H1 (cell line): ENCODE measurements at regions not wholly inside any gene's neighbourhood (a gene's known extent, or its start where the extent isn't known, plus 50 kb on each side); places are given as distances from the start of the nearest gene placed in this dataset.
A peak's percentile ranks its signal among the peaks of the same experiment; 100 is the strongest.

ENCODE experiments used
- CTCF ChIA-PET: fragments of 300-600 bp; sonication (Branson Sonifier 250); formaldehyde crosslinking; loops from one replicate; lab custom pipeline; 2021; ENCODE audit not compliant: partially characterized antibody; lab: Charles Lee
- POLR2A ChIA-PET: fragments of 300-600 bp; sonication (Branson Sonifier 250); formaldehyde crosslinking; loops from one replicate; lab custom pipeline; 2021; ENCODE audit warnings: inconsistent platforms; ENCODE audit not compliant: partially characterized antibody; lab: Charles Lee
- DNase-seq, 2 experiments: peaks; one replicate each; pipeline versions ENCODE4 v3.0.0 to v3.0.0-alpha.2; 2010 to 2022; ENCODE audit warnings: low spot score in 2 of 2, low read depth in 1 of 2, mixed read lengths in 1 of 2
- FAIRE-seq: peaks from 2 replicates; lab custom pipeline; 2011; peaks lifted over from hg19 to GRCh38; lab: Jason Lieb, UNC
- H2AFZ ChIP-seq: 2 replicates; pipeline ENCODE4 v1.8.1; 2012; ENCODE audit warnings: low read length, inconsistent platforms
- H2AK5ac ChIP-seq: 2 replicates; pipeline ENCODE4 v1.6.1; 2013; ENCODE audit warnings: low read depth, low read length
- H2BK120ac ChIP-seq: replicated peaks from 2 replicates; pipeline ENCODE3; 2013; ENCODE audit warnings: low read depth, low read length, inconsistent platforms
- H2BK12ac ChIP-seq: 2 replicates; pipeline ENCODE4 v1.6.1; 2013; ENCODE audit warnings: low read depth, low read length
- H2BK15ac ChIP-seq: 2 replicates; pipeline ENCODE4 v1.6.1; 2013; ENCODE audit warnings: low read length
- H2BK20ac ChIP-seq: 2 replicates; pipeline ENCODE4 v1.6.1; 2013; ENCODE audit warnings: low read length
- H2BK5ac ChIP-seq: 2 replicates; pipeline ENCODE4 v1.6.1; 2013; ENCODE audit warnings: low read depth, low read length
- H3K14ac ChIP-seq: 2 replicates; pipeline ENCODE4 v1.6.1; 2013; ENCODE audit warnings: inconsistent platforms; ENCODE audit not compliant: insufficient read length
- H3K18ac ChIP-seq: 2 replicates; pipeline ENCODE4 v1.6.1; 2013; ENCODE audit warnings: low read length; ENCODE audit errors: extremely low read depth
- H3K23ac ChIP-seq: 2 replicates; pipeline ENCODE4 v1.6.1; 2013; ENCODE audit warnings: inconsistent platforms; ENCODE audit not compliant: insufficient read length
- H3K23me2 ChIP-seq: 2 replicates; pipeline ENCODE4 v1.6.1; 2013; ENCODE audit warnings: low read depth, low read length
- H3K27ac ChIP-seq: 2 replicates; pipeline ENCODE4 v1.6.1; 2011; ENCODE audit warnings: low read depth, low read length, inconsistent platforms
- H3K27me3 ChIP-seq, 4 experiments: replicated peaks in 1 of 4; 1 replicate in 1 of 4; 2 replicates in 3 of 4; pipeline versions ENCODE4 v1.6.1 to v1.8.1; 2011 to 2013; ENCODE audit warnings: low read length in 3 of 4, mild to moderate bottlenecking in 3 of 4, inconsistent platforms in 2 of 4, mixed read lengths in 2 of 4, moderate library complexity in 1 of 4; ENCODE audit not compliant: control insufficient read depth in 3 of 4, insufficient read depth in 3 of 4; ENCODE audit errors: extremely low read depth in 1 of 4
- H3K36me3 ChIP-seq, 4 experiments: 2 replicates each; pipeline versions ENCODE4 v1.6.1 to v1.8.1; 2011 to 2013; ENCODE audit warnings: mild to moderate bottlenecking in 4 of 4, low read length in 3 of 4, moderate library complexity in 2 of 4, control low read depth in 1 of 4, inconsistent platforms in 1 of 4; ENCODE audit not compliant: insufficient read depth in 4 of 4, control insufficient read depth in 2 of 4
- H3K4ac ChIP-seq: replicated peaks from 2 replicates; pipeline ENCODE3; 2013; ENCODE audit warnings: low read length, low read depth, mixed read lengths, inconsistent platforms; ENCODE audit not compliant: insufficient read length
- H3K4me1 ChIP-seq, 4 experiments: replicated peaks in 1 of 4; 1 replicate in 1 of 4; 2 replicates in 3 of 4; pipeline versions ENCODE4 v1.6.1 to v1.8.1; 2011 to 2013; ENCODE audit warnings: low read length in 3 of 4, inconsistent platforms in 2 of 4, mixed read lengths in 1 of 4; ENCODE audit not compliant: insufficient read depth in 4 of 4, control insufficient read depth in 3 of 4
- H3K4me2 ChIP-seq, 2 experiments: 2 replicates each; pipeline versions ENCODE4 v1.6.1 to v1.8.1; 2011 to 2013; ENCODE audit warnings: low read depth in 2 of 2, low read length in 2 of 2, control low read depth in 1 of 2, inconsistent platforms in 1 of 2, mild to moderate bottlenecking in 1 of 2; ENCODE audit not compliant: insufficient read depth in 1 of 2
- H3K4me3 ChIP-seq, 4 experiments: fragments of 200-600, 300-600 bp in 1 of 4; sonication (generic), shearing (Covaris generic), sonication (Bioruptor Twin) in 1 of 4; 2 replicates each; pipeline versions ENCODE4 v1.5.1 to v1.8.1; 2011 to 2016; ENCODE audit warnings: low read length in 4 of 4, low read depth in 3 of 4, control low read depth in 2 of 4, inconsistent platforms in 2 of 4, mild to moderate bottlenecking in 2 of 4, mixed read lengths in 1 of 4, moderate library complexity in 1 of 4; ENCODE audit not compliant: insufficient read depth in 2 of 4; ENCODE audit errors: extremely low read depth in 1 of 4
- H3K56ac ChIP-seq: replicated peaks from 2 replicates; pipeline ENCODE3; 2013; ENCODE audit warnings: low read depth, mild to moderate bottlenecking, mixed read lengths, low read length, inconsistent platforms; ENCODE audit not compliant: insufficient read length
- H3K79me1 ChIP-seq: 2 replicates; pipeline ENCODE4 v1.6.1; 2013; ENCODE audit warnings: low read depth, low read length, control low read depth
- H3K79me2 ChIP-seq, 2 experiments: 2 replicates each; pipeline versions ENCODE4 v1.6.1 to v1.8.1; 2012 to 2013; ENCODE audit warnings: low read length in 2 of 2, mild to moderate bottlenecking in 2 of 2, inconsistent platforms in 1 of 2; ENCODE audit not compliant: insufficient read depth in 2 of 2, control insufficient read depth in 1 of 2
- H3K9ac ChIP-seq, 4 experiments: replicated peaks in 1 of 4; 1 replicate in 1 of 4; 2 replicates in 3 of 4; pipeline versions ENCODE4 v1.6.1 to v1.8.1; 2011 to 2013; ENCODE audit warnings: low read depth in 3 of 4, low read length in 3 of 4, control low read depth in 2 of 4, mild to moderate bottlenecking in 2 of 4, moderate library complexity in 2 of 4, inconsistent platforms in 1 of 4; ENCODE audit errors: extremely low read depth in 1 of 4
- H3K9me3 ChIP-seq, 2 experiments: 2 replicates each; pipeline versions ENCODE4 v1.6.1 to v1.8.1; 2012 to 2013; ENCODE audit warnings: mild to moderate bottlenecking in 2 of 2, moderate library complexity in 2 of 2, control low read depth in 1 of 2, inconsistent platforms in 1 of 2, low read depth in 1 of 2, low read length in 1 of 2, mixed read lengths in 1 of 2; ENCODE audit not compliant: insufficient read depth in 2 of 2
- H4K20me1 ChIP-seq, 2 experiments: replicated peaks in 1 of 2; 2 replicates each; pipeline versions ENCODE3 to v1.8.1; 2011 to 2013; ENCODE audit warnings: inconsistent platforms in 2 of 2, low read length in 2 of 2, mild to moderate bottlenecking in 1 of 2; ENCODE audit not compliant: insufficient read depth in 2 of 2, control insufficient read depth in 1 of 2
- H4K5ac ChIP-seq: 2 replicates; pipeline ENCODE4 v1.6.1; 2013; ENCODE audit warnings: low read length, low read depth, mixed read lengths, inconsistent platforms; ENCODE audit not compliant: insufficient read length
- H4K8ac ChIP-seq: 2 replicates; pipeline ENCODE4 v1.8.0; 2013; ENCODE audit warnings: mild to moderate bottlenecking, moderate library complexity, low read length, inconsistent platforms; ENCODE audit not compliant: insufficient read depth; ENCODE audit errors: extremely low read depth
- H4K91ac ChIP-seq: replicated peaks from 2 replicates; pipeline ENCODE3; 2013; ENCODE audit warnings: low read length, mixed read lengths, inconsistent platforms; ENCODE audit not compliant: insufficient read length
- BCL11A ChIP-seq, 2 experiments: IDR thresholded peaks; one replicate each; pipeline ENCODE4 v1.6.1; 2011; ENCODE audit warnings: low read depth in 2 of 2, low read length in 2 of 2, mild to moderate bottlenecking in 2 of 2
- CHD1 ChIP-seq: IDR thresholded peaks from 2 replicates; pipeline ENCODE4 v1.6.1; 2012; ENCODE audit warnings: low read depth, low read length, improper control_type of control experiment
- CTCF ChIP-seq, 3 experiments: IDR thresholded peaks; 1 replicate in 2 of 3; 2 replicates in 1 of 3; pipeline versions ENCODE4 v1.5.1 to v1.6.1; 2011; ENCODE audit warnings: low read length in 3 of 3, mild to moderate bottlenecking in 3 of 3, inconsistent platforms in 2 of 3, low read depth in 1 of 3, moderate library complexity in 1 of 3; ENCODE audit not compliant: insufficient read depth in 1 of 3; ENCODE audit errors: control extremely low read depth in 1 of 3
- MAFK ChIP-seq: IDR thresholded peaks from 2 replicates; pipeline ENCODE4 v1.6.1; 2012; ENCODE audit warnings: low read depth, mild to moderate bottlenecking, improper control_type of control experiment, low read length
- RAD21 ChIP-seq, 2 experiments: IDR thresholded peaks in 1 of 2; conservative IDR thresholded peaks in 1 of 2; 2 replicates each; pipeline ENCODE4 v1.6.1; 2011; ENCODE audit warnings: low read depth in 2 of 2, low read length in 2 of 2, improper control_type of control experiment in 1 of 2, inconsistent platforms in 1 of 2, mild to moderate bottlenecking in 1 of 2, moderate library complexity in 1 of 2
- WGBS, 2 experiments: shearing (Covaris generic) in 1 of 2; methylation state at CpG; one replicate each; pipeline versions ENCODE4 v1.1.6 to v1.1.7; 2013 to 2015; ENCODE audit warnings: low lambda C conversion rate in 2 of 2, mixed read lengths in 2 of 2, inconsistent platforms in 1 of 2, low coverage in 1 of 2, missing lambda C conversion rate in 1 of 2; ENCODE audit not compliant: insufficient replicate concordance in 2 of 2, insufficient coverage in 1 of 2, insufficient read length in 1 of 2; ENCODE audit errors: extremely low coverage in 1 of 2, missing lambda C conversion rate in 1 of 2; 5-methylcytosine and 5-hydroxymethylcytosine counted together

GRCh38 chr2:198322275-198322674 lies 517.9 kb downstream of the PLCL1 start:
- Histone ChIP-seq H2AFZ (no peak overlapping the region), H3K9ac (no peak overlapping the region), H3K23me2 (no peaks in the 10 kb centered on the region), H3K79me1 (no peaks in the 10 kb centered on the region), H3K4ac (no peak overlapping the region), H4K20me1 (no peaks in the 10 kb centered on the region), H3K9me3 (no peaks in the 10 kb centered on the region), H3K4me3 (no peak overlapping the region), H2BK120ac (no peak overlapping the region), H3K4me1 (peaks cover 0 to under 1% (median 0%) of the 10 kb centered on the region in 4 experiments; a peak in 2 of 7 replicates), H3K56ac (no peak overlapping the region), H2AK5ac (no peak overlapping the region), H2BK15ac (no peak overlapping the region), H2BK5ac (no peak overlapping the region), H3K4me2 (no peak overlapping the region), H3K14ac (no peak overlapping the region), H4K8ac (no peak overlapping the region), H2BK20ac (no peak overlapping the region), H4K5ac (no peak overlapping the region), H4K91ac (no peak overlapping the region), H3K23ac (no peak overlapping the region), H3K27ac (no peak overlapping the region), H3K27me3 (no peaks in the 10 kb centered on the region), H3K18ac (no peak overlapping the region), H2BK12ac (no peak overlapping the region), H3K36me3 (no peaks in the 10 kb centered on the region), H3K79me2 (no peaks in the 10 kb centered on the region)
- 84% methylated on average over 8 of the region's 8 CpGs; no CpG with 5 or more reads in 1 of the 2 experiments for WGBS, 2 experiments
- POLR2A ChIA-PET, result no interaction called here
- CTCF ChIA-PET, result interaction anchor here (0.7 to 2.4 kb wide), 13 partner anchors 10 to 1418 kb away, joined by 3 to 13 read pairs (median 4); no protein-coding TSS in a partner anchor
- no peak for DNase-seq
- no peak for TF ChIP-seq BCL11A (IDR thresholded peaks at IDR 0.05; ENCODE audit: low read depth in 2 of 2, low read length in 2 of 2)
- TF ChIP-seq CHD1, result no peak
- TF ChIP-seq RAD21 (IDR thresholded peaks at IDR 0.05 in 1 of 2, conservative IDR thresholded peaks at IDR 0.05 in 1 of 2; ENCODE audit: low read depth in 2 of 2, low read length in 2 of 2), result peak; percentile 36 to 42
- peak; percentile 43 to 61 (median 60) for TF ChIP-seq CTCF (IDR thresholded peaks at IDR 0.05; ENCODE audit: control extremely low read depth in 1 of 3, insufficient read depth in 1 of 3, low read depth in 1 of 3, low read length in 3 of 3)
- TF ChIP-seq MAFK, result no peak
- FAIRE-seq, result no peak
